D721Med (cell line): ENCODE measurements at regions not wholly inside any gene's neighbourhood (a gene's known extent, or its start where the extent isn't known, plus 50 kb on each side); places are given as distances from the start of the nearest gene placed in this dataset.

ENCODE experiments used
- DNase-seq: peaks from one replicate; pipeline ENCODE4 v3.0.0; 2011; ENCODE audit warnings: low spot score; ENCODE audit not compliant: insufficient read length
- FAIRE-seq: peaks from 2 replicates; lab custom pipeline; 2011; peaks lifted over from hg19 to GRCh38; lab: Jason Lieb, UNC
- CTCF ChIP-seq: IDR thresholded peaks from 2 replicates; pipeline ENCODE4 v1.5.1; 2012; ENCODE audit warnings: mild to moderate bottlenecking, control low read depth; ENCODE audit not compliant: insufficient read depth; ENCODE audit errors: missing control alignments

DNA sequence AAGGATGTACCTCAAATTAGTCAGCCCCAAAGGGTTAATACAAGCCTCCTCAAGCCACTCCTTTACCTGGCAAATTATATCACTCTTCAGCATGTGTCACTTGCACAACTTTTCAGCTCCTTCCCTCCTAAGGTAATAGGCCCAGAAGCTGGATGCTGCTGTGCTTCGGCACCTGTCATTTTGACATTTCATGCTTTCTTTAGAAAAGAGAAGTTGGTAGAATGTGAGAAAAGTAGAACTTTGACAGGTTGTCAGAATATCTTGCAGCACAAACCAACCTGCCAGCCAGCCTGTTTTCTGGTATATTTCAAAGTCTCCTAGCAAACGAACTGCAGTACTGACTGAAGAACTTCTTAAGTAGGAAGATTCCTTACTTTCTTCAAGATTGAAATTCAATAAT is 2136.9 kb downstream of the MAT2B start:
- no peak for FAIRE-seq
- no peak for TF ChIP-seq CTCF

GRCh38 chr5:165665735-165666400 is 2160.4 kb downstream of the MAT2B start:
- no peak for TF ChIP-seq CTCF
- FAIRE-seq (no peak), DNase-seq (no peak)

More for the DNA sequence above, 2136.9 kb downstream of the MAT2B start:
- no peak for DNase-seq

DNA sequence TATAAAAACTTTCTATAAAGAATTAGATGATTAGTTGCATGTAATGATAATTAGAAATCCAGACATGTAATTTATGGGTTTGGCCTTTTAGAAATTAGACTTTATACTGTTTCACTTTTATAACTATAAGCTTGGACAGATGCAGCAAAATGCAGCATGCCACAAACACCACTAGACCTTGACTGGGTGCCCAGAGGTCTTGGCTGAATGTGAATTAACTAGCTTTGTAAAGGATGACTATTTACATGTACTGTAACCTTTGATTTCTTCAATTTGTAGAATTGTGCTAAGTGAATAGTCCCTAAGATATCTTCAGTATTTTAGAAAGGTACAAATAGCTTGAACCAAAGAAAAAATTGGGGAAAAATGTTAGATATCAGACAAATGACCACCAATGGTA is 2168.1 kb downstream of the MAT2B start:
- no peak for TF ChIP-seq CTCF
- DNase-seq = no peak

DNA sequence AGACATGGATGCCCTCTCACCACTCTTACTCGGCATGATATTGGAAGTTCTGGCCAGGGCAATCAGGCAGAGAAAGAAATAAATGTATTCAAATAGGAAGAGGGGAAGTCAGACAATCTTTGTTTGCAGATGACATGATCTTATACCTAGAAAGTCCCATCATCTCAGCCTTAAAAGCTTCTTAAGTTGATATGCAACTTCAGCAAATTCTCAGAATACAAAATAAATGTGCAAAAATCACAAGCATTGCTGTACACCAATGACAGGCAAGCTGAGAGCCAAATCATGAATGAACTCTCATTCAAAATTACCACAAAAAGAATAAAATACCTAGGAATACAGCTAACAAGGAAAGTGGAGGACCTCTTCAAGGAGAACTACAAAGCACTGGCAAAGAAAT is 2190.4 kb downstream of the MAT2B start:
- DNase-seq (no peak), FAIRE-seq (no peak)
- TF ChIP-seq CTCF = no peak

More for the DNA sequence above, 2168.1 kb downstream of the MAT2B start:
- no peak for FAIRE-seq

DNA sequence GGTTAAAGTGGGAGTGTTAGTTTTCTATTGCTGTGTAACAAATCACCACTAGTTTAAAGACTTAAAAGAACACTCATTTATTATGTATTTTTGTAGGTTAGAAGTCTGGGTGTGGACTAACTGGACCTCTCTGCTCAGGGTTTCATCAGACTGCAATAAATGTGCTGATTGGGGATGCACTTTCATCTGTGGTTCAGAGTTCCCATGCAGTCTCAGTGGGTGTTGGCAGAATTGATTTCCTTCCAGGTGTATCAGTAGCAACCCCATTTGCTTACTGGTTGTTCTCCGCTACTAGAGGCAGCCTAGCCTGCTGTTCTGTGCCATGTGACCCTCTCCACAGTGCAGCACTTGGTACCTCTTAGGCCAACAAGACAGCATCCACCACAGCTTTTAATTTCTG is 2200.5 kb downstream of the MAT2B start:
- DNase-seq = no peak
- no peak for FAIRE-seq
- TF ChIP-seq CTCF = no peak

DNA sequence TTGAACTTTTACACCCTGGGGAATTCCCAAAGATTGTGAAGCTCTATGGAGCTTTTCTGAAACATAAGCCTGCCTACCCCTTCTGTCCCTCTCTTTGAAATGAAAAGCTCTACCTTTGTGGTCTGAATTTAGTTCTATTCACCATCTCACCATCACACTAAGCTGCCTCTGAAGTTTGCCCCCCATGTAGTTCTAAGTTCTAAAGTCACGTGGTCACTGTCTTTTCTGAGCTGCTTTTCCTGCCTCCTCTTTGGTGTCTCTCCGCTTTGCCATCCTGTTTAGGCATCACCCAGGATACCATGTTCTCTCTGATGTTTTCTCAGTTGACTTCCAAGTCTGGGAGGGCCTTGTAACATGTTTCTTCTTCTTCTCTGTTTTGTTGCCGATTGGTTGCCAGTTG is 2206.6 kb downstream of the MAT2B start:
- DNase-seq (no peak), FAIRE-seq (no peak)
- TF ChIP-seq CTCF = no peak

DNA sequence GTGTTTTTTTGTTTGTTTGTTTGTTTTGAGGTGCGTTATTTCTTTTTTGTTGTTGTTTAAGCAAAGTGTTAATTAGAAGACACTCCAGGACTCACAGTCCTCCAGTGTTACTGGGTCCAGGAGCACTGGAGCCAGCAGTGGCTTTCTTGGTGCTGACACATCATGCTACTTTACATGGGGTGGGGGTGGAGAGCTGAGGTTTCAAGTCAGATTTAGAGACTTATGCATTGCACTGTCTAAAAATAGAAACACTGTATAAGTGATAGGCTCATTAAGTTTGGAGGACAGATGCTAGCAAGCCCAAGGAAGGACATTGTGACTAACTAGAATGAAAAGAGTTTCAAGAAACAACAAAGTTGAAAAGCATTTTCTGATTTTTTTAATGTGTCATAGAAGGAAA is 2209.2 kb downstream of the MAT2B start:
- FAIRE-seq = no peak

More for the DNA sequence above, 2209.2 kb downstream of the MAT2B start:
- DNase-seq = no peak
- TF ChIP-seq CTCF = no peak
